Natural killer cell (primary cell): ENCODE measurements at regions not wholly inside any gene's neighbourhood (a gene's known extent, or its start where the extent isn't known, plus 50 kb on each side); places are given as distances from the start of the nearest gene placed in this dataset.

Experiments used
- ATAC-seq, 3 donors: fragments of 150-1000 bp in 2 of 3; fragments of 200-7000 bp in 1 of 3; cut with Tn5 transposase; 1 replicate in 1 of 3; 2 replicates in 2 of 3; pipeline ENCODE4 v1.10.0; 2021; ENCODE audit warnings: mild to moderate bottlenecking in 2 of 3, moderate library complexity in 2 of 3
- DNase-seq, 2 donors: peaks; one replicate each; pipeline versions ENCODE4 v3.0.0 to v3.0.0-alpha.2; 2013 to 2021; ENCODE audit warnings: mixed read lengths in 1 of 2
- H3K27ac ChIP-seq: one replicate; pipeline ENCODE4 v1.5.1; 2013; ENCODE audit warnings: mild to moderate bottlenecking, low read length
- H3K27me3 ChIP-seq: one replicate; pipeline ENCODE4 v1.6.1; 2013; ENCODE audit warnings: low read length; ENCODE audit not compliant: control insufficient read depth, insufficient read depth
- H3K36me3 ChIP-seq: one replicate; pipeline ENCODE4 v1.6.1; 2013; ENCODE audit warnings: low read length; ENCODE audit not compliant: control insufficient read depth, insufficient read depth
- H3K4me1 ChIP-seq: one replicate; pipeline ENCODE4 v1.6.1; 2013; ENCODE audit warnings: low read length; ENCODE audit not compliant: control insufficient read depth, insufficient read depth
- H3K4me3 ChIP-seq: one replicate; pipeline ENCODE4 v1.5.1; 2013; ENCODE audit warnings: low read length
- H3K9me3 ChIP-seq: one replicate; pipeline ENCODE4 v1.6.1; 2013; ENCODE audit warnings: low read length; ENCODE audit not compliant: control insufficient read depth, insufficient read depth
- H3K27ac Mint-ChIP-seq, 2 donors: one replicate each; pipeline ENCODE4 v1.8.0; 2022; ENCODE audit warnings: mild to moderate bottlenecking in 2 of 2, mixed read lengths in 2 of 2, moderate library complexity in 1 of 2
- H3K27me3 Mint-ChIP-seq, 2 donors: one replicate each; pipeline ENCODE4 v1.8.0; 2022; ENCODE audit warnings: low read depth in 2 of 2, mixed read lengths in 2 of 2
- H3K36me3 Mint-ChIP-seq: one replicate; pipeline ENCODE4 v1.8.0; 2022; ENCODE audit warnings: mixed read lengths
- H3K4me1 Mint-ChIP-seq, 2 donors: one replicate each; pipeline ENCODE4 v1.8.0; 2022; ENCODE audit warnings: mixed read lengths in 2 of 2
- H3K4me3 Mint-ChIP-seq: one replicate; pipeline ENCODE4 v1.8.0; 2022; ENCODE audit warnings: mild to moderate bottlenecking, moderate library complexity, mixed read lengths
- H3K9me3 Mint-ChIP-seq, 2 donors: one replicate each; pipeline ENCODE4 v1.8.0; 2022; ENCODE audit warnings: mixed read lengths in 2 of 2
- CTCF ChIP-seq: fragments of 200-600 bp; IDR thresholded peaks from one replicate; pipeline ENCODE4 v1.8.0; 2022; ENCODE audit warnings: antibody characterized with exemption
- WGBS: methylation state at CpG from one replicate; pipeline ENCODE4 v1.1.7; 2013; ENCODE audit warnings: missing lambda C conversion rate; ENCODE audit not compliant: insufficient coverage; 5-methylcytosine and 5-hydroxymethylcytosine counted together
- intact Hi-C: fragments of 100-400 bp; cut with micrococcal nuclease; formaldehyde crosslinking; loops from one replicate; pipeline ENCODE4 v1.14.2; 2022

DNA sequence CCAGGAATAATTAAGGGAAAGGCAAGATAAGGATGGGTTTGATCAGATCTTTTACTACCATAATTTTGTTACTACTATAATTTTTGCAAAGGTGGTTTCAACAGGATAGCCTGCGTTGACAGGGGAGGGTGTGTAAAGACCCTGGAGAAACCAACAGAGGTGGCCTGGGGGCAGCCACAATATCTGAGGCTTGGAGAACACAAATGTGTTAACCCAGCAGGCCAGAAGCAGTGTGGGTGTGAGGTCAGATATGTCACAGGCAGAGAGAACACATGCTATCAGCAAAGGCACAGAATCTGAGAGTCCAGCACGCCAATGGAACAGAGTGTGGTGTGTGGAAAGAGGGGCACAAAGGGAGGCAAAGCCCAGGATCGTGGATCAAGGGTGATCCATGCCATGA is 399.4 kb upstream of the TRIB2 start:
- Histone ChIP-seq H3K27ac (no peak overlapping the region), H3K4me3 (no peak overlapping the region), H3K9me3 (no peaks in the 10 kb centered on the region), H3K4me1 (peaks cover 23% of the 10 kb centered on the region), H3K27me3 (peaks cover 3% of the 10 kb centered on the region), H3K36me3 (no peaks in the 10 kb centered on the region)
- intact Hi-C loops: loop anchor here (10.0 kb wide), 1 partner anchor 452 kb away; no protein-coding TSS in a partner anchor
- DNase-seq (no peak), ATAC-seq (peak in 2 of 3 donors; percentile 18 to 89)
- TF ChIP-seq CTCF: no peak
- H3K4me1 Mint-ChIP-seq: peaks cover 39 to 54% of the 10 kb centered on the region in 2 donors
- H3K27ac Mint-ChIP-seq: no peak overlapping the region
- WGBS: 21% methylated on average over 3 of the region's 3 CpGs
- H3K4me3 Mint-ChIP-seq: peak overlapping the region; percentile 55
- H3K9me3 Mint-ChIP-seq: no peaks in the 10 kb centered on the region
- peaks cover 7% of the 10 kb centered on the region for H3K36me3 Mint-ChIP-seq
- peaks cover 56 to 94% of the 10 kb centered on the region in 2 donors for H3K27me3 Mint-ChIP-seq

DNA sequence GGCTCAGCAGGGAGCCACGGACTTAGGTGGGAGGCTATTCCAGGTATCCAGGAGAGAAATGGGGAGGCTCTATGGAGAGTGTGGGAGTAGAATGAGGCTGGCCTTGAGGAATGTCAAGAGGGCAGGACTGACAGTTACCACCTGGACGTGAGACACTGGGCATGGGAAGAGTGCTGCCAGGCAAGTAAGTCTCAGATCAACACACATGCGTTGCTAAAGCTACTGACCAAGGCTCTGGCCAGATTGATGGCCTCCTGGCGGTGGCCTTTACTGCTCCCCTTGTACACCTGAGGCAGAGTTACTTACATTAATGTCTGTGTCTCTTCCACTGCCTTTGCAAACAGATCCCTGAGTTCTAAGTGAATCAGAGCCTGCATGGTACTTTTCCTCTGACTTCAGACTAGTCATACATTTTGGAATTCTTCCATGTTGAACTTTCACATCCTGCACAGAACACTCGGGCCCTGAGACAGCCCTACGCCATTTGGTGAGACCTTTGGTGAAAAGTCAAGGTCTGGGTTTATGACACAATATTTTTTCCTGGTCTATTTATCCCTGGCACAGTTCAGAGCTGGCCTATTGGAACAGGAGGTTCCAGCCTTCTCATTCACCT is 398.8 kb upstream of the TRIB2 start:
- no peaks in the 10 kb centered on the region for H3K9me3 Mint-ChIP-seq
- peaks cover 23% of the 10 kb centered on the region for H3K4me1 ChIP-seq
- TF ChIP-seq CTCF: no peak
- H3K36me3 ChIP-seq: no peaks in the 10 kb centered on the region
- peaks cover 39 to 49% of the 10 kb centered on the region in 2 donors for H3K4me1 Mint-ChIP-seq
- H3K27ac Mint-ChIP-seq: no peak overlapping the region
- ATAC-seq (no peak), DNase-seq (no peak)
- H3K27me3 Mint-ChIP-seq: peaks cover 52 to 90% of the 10 kb centered on the region in 2 donors
- H3K36me3 Mint-ChIP-seq: peaks cover 2% of the 10 kb centered on the region
- H3K27me3 ChIP-seq: peaks cover 3% of the 10 kb centered on the region
- no peaks in the 10 kb centered on the region for H3K9me3 ChIP-seq
- intact Hi-C loops: loop anchor here (10.0 kb wide), 1 partner anchor 453 kb away; no protein-coding TSS in a partner anchor
- WGBS: 92% methylated on average over 6 of the region's 6 CpGs
- H3K4me3 Mint-ChIP-seq: no peak overlapping the region
- no peak overlapping the region for H3K27ac ChIP-seq
- no peak overlapping the region for H3K4me3 ChIP-seq

DNA sequence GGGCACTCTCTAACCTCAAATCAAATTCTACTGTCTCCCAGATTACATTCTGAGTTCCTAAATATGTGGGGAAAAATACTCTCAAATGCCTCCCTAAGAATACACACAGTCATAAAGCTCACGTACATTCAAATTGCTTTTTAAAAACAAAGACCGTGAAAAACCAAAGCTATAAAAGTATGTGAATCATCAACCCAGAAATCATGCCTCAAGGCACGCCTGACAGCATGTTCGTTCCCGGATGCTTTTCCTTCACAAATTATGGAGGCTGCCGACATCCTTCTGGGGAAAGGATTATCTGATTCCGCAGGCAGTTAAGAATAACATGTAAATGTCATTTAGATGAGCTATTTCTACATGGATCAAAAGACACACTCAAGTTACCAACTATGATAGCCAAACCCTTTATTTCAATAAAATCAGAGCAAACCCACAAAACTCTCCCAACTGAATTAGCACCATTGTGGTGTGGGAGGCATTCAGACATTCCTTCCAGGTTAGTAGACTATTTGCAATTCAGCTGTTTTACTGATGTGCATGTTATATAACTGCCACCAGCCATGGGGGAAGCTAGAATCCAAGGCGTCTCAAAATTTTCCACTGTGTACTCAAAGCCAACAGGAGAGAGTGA is 398.2 kb upstream of the TRIB2 start:
- Mint-ChIP-seq H3K4me1 (peaks cover 35 to 43% of the 10 kb centered on the region in 2 donors), H3K36me3 (no peaks in the 10 kb centered on the region), H3K9me3 (no peaks in the 10 kb centered on the region), H3K4me3 (no peak overlapping the region), H3K27me3 (peaks cover 47 to 83% of the 10 kb centered on the region in 2 donors), H3K27ac (no peak overlapping the region)
- no peaks in the 10 kb centered on the region for H3K9me3 ChIP-seq
- WGBS: over 99% methylated on average over 7 of the region's 8 CpGs
- no peak overlapping the region for H3K27ac ChIP-seq
- TF ChIP-seq CTCF: no peak
- no peak for ATAC-seq
- H3K27me3 ChIP-seq: peaks cover 3% of the 10 kb centered on the region
- H3K36me3 ChIP-seq: no peaks in the 10 kb centered on the region
- no peak for DNase-seq
- no peak overlapping the region for H3K4me3 ChIP-seq
- peaks cover 23% of the 10 kb centered on the region for H3K4me1 ChIP-seq
- intact Hi-C loops: loop anchor here (10.0 kb wide), 1 partner anchor 454 kb away; no protein-coding TSS in a partner anchor
